ENCODE measurements at regions not wholly inside any gene's neighbourhood (a gene's known extent, or its start where the extent isn't known, plus 50 kb on each side); places are given as distances from the start of the nearest gene placed in this dataset.

GRCh38 chr11:91805293-91805692 is 419.3 kb upstream of the FAT3 start:
- TF ChIP-seq CTCF (IDR thresholded peaks at IDR 0.05; ENCODE audit: control insufficient read depth, extremely low read depth, insufficient read depth), result no peak
- DNase-seq (ENCODE audit: low read depth), result no peak
- H3K4me3 ChIP-seq (ENCODE audit: low read depth, low read length), result no peak overlapping the region

- DNase-seq (ENCODE audit: low read depth), result no peak
- no peak overlapping the region for H3K4me3 ChIP-seq (ENCODE audit: low read depth, low read length)
- TF ChIP-seq CTCF (IDR thresholded peaks at IDR 0.05; ENCODE audit: control insufficient read depth, extremely low read depth, insufficient read depth), result no peak
These were observed 420.6 kb upstream of the FAT3 start for GRCh38 chr11:91804042-91804441.

GRCh38 chr11:91802475-91802874 is 422.1 kb upstream of the FAT3 start:
- no peak for TF ChIP-seq CTCF (IDR thresholded peaks at IDR 0.05; ENCODE audit: control insufficient read depth, extremely low read depth, insufficient read depth)
- no peak for DNase-seq (ENCODE audit: low read depth)
- H3K4me3 ChIP-seq (ENCODE audit: low read depth, low read length), result no peak overlapping the region

GRCh38 chr11:91800208-91800914 is 424.3 kb upstream of the FAT3 start:
- DNase-seq (ENCODE audit: low read depth), result no peak
- TF ChIP-seq CTCF (IDR thresholded peaks at IDR 0.05; ENCODE audit: control insufficient read depth, extremely low read depth, insufficient read depth), result no peak
- H3K4me3 ChIP-seq (ENCODE audit: low read depth, low read length), result no peak overlapping the region

- no peak for TF ChIP-seq CTCF (IDR thresholded peaks at IDR 0.05; ENCODE audit: control insufficient read depth, extremely low read depth, insufficient read depth)
- no peak for DNase-seq (ENCODE audit: low read depth)
- no peak overlapping the region for H3K4me3 ChIP-seq (ENCODE audit: low read depth, low read length)
These were observed 426.4 kb upstream of the FAT3 start for GRCh38 chr11:91798240-91798639.

- DNase-seq (ENCODE audit: low read depth), result no peak
- no peak for TF ChIP-seq CTCF (IDR thresholded peaks at IDR 0.05; ENCODE audit: control insufficient read depth, extremely low read depth, insufficient read depth)
- H3K4me3 ChIP-seq (ENCODE audit: low read depth, low read length), result no peak overlapping the region
These were observed 427.6 kb upstream of the FAT3 start for GRCh38 chr11:91796999-91797398.

Measured in LNCaP clone FGC (cell line).